WTC11 (cell line): ENCODE measurements at regions not wholly inside any gene's neighbourhood (a gene's known extent, or its start where the extent isn't known, plus 50 kb on each side); places are given as distances from the start of the nearest gene placed in this dataset.

Experiments
- ATAC-seq: fragments of 200-7000 bp; cut with Tn5 transposase; 2 replicates; pipeline ENCODE4 v1.10.0; 2021; ENCODE audit warnings: mild to moderate bottlenecking, moderate library complexity
- CTCF ChIA-PET: fragments of 300-600 bp; sonication (Branson Sonifier 250); formaldehyde crosslinking; loops from one replicate; lab custom pipeline; 2021; ENCODE audit warnings: antibody characterized with exemption; lab: Charles Lee
- POLR2A ChIA-PET: fragments of 350-600 bp; sonication (Branson Sonifier 250); formaldehyde crosslinking; loops from one replicate; lab custom pipeline; 2021; ENCODE audit warnings: antibody characterized with exemption; lab: Charles Lee
- DNase-seq: peaks from one replicate; pipeline ENCODE4 v3.0.0; 2021; ENCODE audit warnings: low spot score
- H3K27ac Mint-ChIP-seq: 2 replicates; pipeline ENCODE4 v1.8.0; 2021; ENCODE audit warnings: mixed read lengths
- H3K27me3 Mint-ChIP-seq: 2 replicates; pipeline ENCODE4 v1.8.0; 2021; ENCODE audit warnings: low read depth, mild to moderate bottlenecking, moderate library complexity, mixed read lengths
- H3K36me3 Mint-ChIP-seq: 2 replicates; pipeline ENCODE4 v1.8.0; 2021; ENCODE audit warnings: mixed read lengths
- H3K4me1 Mint-ChIP-seq: 2 replicates; pipeline ENCODE4 v1.8.0; 2022; ENCODE audit warnings: mixed read lengths
- H3K4me3 Mint-ChIP-seq: 2 replicates; pipeline ENCODE4 v1.8.0; 2021; ENCODE audit warnings: mild to moderate bottlenecking, moderate library complexity, mixed read lengths
- H3K9me3 Mint-ChIP-seq: 2 replicates; pipeline ENCODE4 v1.8.0; 2021; ENCODE audit warnings: mixed read lengths
- ATF2 ChIP-seq: sonication (generic); formaldehyde crosslinking; IDR thresholded peaks from 2 replicates; pipeline ENCODE4 v1.8.1; 2022; ENCODE audit warnings: low read depth, missing genetic modification reagents, borderline replicate concordance
- ATF6 ChIP-seq: sonication (generic); formaldehyde crosslinking; IDR thresholded peaks from 2 replicates; pipeline ENCODE4 v1.8.1; 2023; ENCODE audit warnings: mild to moderate bottlenecking, missing genetic modification reagents
- CREB1 ChIP-seq: sonication (generic); formaldehyde crosslinking; IDR thresholded peaks from 2 replicates; pipeline ENCODE4 v1.8.0; 2023; ENCODE audit warnings: mild to moderate bottlenecking, missing genetic modification reagents
- ESRRA ChIP-seq: sonication (generic); formaldehyde crosslinking; IDR thresholded peaks from 2 replicates; pipeline ENCODE4 v1.8.1; 2022; ENCODE audit warnings: mild to moderate bottlenecking, missing genetic modification reagents, borderline replicate concordance
- ETV6 ChIP-seq: sonication (generic); formaldehyde crosslinking; IDR thresholded peaks from 2 replicates; pipeline ENCODE4 v1.8.1; 2022; ENCODE audit warnings: mild to moderate bottlenecking, missing genetic modification reagents
- FOXP1 ChIP-seq: sonication (generic); formaldehyde crosslinking; IDR thresholded peaks from 2 replicates; pipeline ENCODE4 v1.8.0; 2022; ENCODE audit warnings: missing genetic modification reagents, mild to moderate bottlenecking, moderate library complexity, borderline replicate concordance
- GABPB1 ChIP-seq: sonication (generic); formaldehyde crosslinking; IDR thresholded peaks from 2 replicates; pipeline ENCODE4 v1.8.1; 2023; ENCODE audit warnings: mild to moderate bottlenecking, missing genetic modification reagents
- JAZF1 ChIP-seq: fragments of 250-450 bp; sonication (Bioruptor Pico); IDR thresholded peaks from 2 replicates; pipeline ENCODE4 v1.9.0; 2021; ENCODE audit warnings: moderate library complexity, mild to moderate bottlenecking, inconsistent platforms
- MAX ChIP-seq: sonication (generic); formaldehyde crosslinking; IDR thresholded peaks from 2 replicates; pipeline ENCODE4 v1.8.0; 2022; ENCODE audit warnings: mild to moderate bottlenecking, missing genetic modification reagents
- TEAD1 ChIP-seq: sonication (generic); formaldehyde crosslinking; IDR thresholded peaks from 2 replicates; pipeline ENCODE4 v1.8.0; 2022; ENCODE audit warnings: mild to moderate bottlenecking, missing genetic modification reagents
- USF1 ChIP-seq: sonication (generic); formaldehyde crosslinking; IDR thresholded peaks from 2 replicates; pipeline ENCODE4 v1.8.0; 2022; ENCODE audit warnings: mild to moderate bottlenecking, missing genetic modification reagents
- ZMAT4 ChIP-seq: fragments of 250-450 bp; sonication (Bioruptor Pico); IDR thresholded peaks from 2 replicates; pipeline ENCODE4 v1.9.0; 2021; ENCODE audit warnings: mild to moderate bottlenecking
- ZNF532 ChIP-seq: fragments of 250-450 bp; sonication (Bioruptor Pico); IDR thresholded peaks from 2 replicates; pipeline ENCODE4 v1.9.0; 2021; ENCODE audit warnings: mild to moderate bottlenecking, borderline replicate concordance

GRCh38 chr6:41406728-41407489, 71.5 kb downstream of the NCR2 start (continued):
- TF ChIP-seq ATF6 (no peak), ATF2 (CRISPR knock-in tag) (peak; percentile 58; the same call in 1 of the 2 replicates), GABPB1 (CRISPR knock-in tag) (no peak), USF1 (CRISPR knock-in tag) (0 out of 2 replicates have a peak, but pooled peaks have one; percentile 35), TEAD1 (CRISPR knock-in tag) (no peak), ESRRA (CRISPR knock-in tag) (no peak), ZNF532 (CRISPR knock-in tag) (no peak), ETV6 (CRISPR knock-in tag) (peak; percentile 45; the same call in 1 of the 2 replicates), FOXP1 (CRISPR knock-in tag) (peak; percentile 94), CREB1 (CRISPR knock-in tag) (no peak)

- no peaks in the 10 kb centered on the region for H3K9me3 Mint-ChIP-seq
- H3K4me3 Mint-ChIP-seq, result peak overlapping the region; percentile 40
- no peaks in the 10 kb centered on the region for H3K36me3 Mint-ChIP-seq
- TF ChIP-seq ZMAT4 (CRISPR knock-in tag) (no peak), TEAD1 (CRISPR knock-in tag) (0 out of 2 replicates have a peak, but pooled peaks have one; percentile 9), USF1 (CRISPR knock-in tag) (0 out of 2 replicates have a peak, but pooled peaks have one; percentile 31), JAZF1 (no peak), MAX (peak; percentile 77)
- peak; percentile 24 for DNase-seq
- H3K27ac Mint-ChIP-seq, result no peak overlapping the region
- H3K27me3 Mint-ChIP-seq, result peaks cover 100% of the 10 kb centered on the region
- ChIA-PET POLR2A (interaction anchor here (2.3 kb wide), 1 partner anchor 12 kb away, joined by 6 read pairs; no protein-coding TSS in a partner anchor), CTCF (interaction anchor here (0.6 to 3.3 kb wide), 13 partner anchors 11 to 298 kb away, joined by 3 to 24 read pairs (median 5); no protein-coding TSS in a partner anchor)
- peaks cover 44% of the 10 kb centered on the region for H3K4me1 Mint-ChIP-seq
- ATAC-seq, result peak; percentile 3; the same call in 1 of the 2 replicates
Observed at GRCh38 chr6:41408576-41408975, 73.2 kb downstream of the NCR2 start.
